NCI-H1417 (cell line): ENCODE measurements at regions not wholly inside any gene's neighbourhood (a gene's known extent, or its start where the extent isn't known, plus 50 kb on each side); places are given as distances from the start of the nearest gene placed in this dataset.

Source experiments
- DNase-seq, 3 experiments: peaks; one replicate each; lab custom pipeline; 2025; lab: John Stamatoyannopoulos, UW

DNA sequence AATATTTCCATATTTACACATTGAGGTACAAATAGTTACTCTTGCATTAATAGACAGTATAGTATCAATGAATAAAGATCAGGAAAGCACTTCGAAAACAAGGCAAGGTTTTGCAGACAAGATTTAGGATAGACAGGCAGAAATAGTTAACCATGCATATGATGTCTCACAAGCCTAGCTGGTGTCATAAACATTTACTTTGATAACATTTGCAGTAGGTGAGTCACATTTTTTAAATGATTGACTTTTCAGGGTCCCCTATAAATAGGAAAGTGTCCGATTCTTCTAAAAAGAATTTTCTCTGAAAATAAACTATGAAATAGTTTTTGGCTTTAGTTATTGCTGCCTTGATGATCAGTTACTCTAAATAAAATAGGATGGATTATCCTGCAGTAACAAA lies 162.1 kb downstream of the SNX18 start:
- DNase-seq = no peak

DNA sequence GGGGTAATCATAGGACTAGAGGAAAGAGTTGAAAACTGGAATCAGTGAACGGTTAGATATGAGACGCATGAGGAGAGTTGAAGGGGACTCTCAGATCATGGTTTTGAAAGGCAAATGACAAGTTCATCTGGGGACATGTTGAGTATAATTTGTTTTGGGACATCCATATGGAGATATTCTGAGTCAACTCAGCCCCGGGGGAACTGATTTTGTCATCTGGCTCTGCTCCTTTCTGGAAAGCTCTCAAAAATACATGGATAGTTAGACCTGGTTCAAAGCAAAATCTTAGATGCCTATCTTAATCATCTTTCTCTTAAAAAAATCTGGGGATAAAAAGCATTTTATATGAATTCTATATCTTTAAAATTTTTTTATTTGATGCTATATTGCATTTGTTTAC lies 161.2 kb downstream of the SNX18 start:
- DNase-seq = no peak

DNA sequence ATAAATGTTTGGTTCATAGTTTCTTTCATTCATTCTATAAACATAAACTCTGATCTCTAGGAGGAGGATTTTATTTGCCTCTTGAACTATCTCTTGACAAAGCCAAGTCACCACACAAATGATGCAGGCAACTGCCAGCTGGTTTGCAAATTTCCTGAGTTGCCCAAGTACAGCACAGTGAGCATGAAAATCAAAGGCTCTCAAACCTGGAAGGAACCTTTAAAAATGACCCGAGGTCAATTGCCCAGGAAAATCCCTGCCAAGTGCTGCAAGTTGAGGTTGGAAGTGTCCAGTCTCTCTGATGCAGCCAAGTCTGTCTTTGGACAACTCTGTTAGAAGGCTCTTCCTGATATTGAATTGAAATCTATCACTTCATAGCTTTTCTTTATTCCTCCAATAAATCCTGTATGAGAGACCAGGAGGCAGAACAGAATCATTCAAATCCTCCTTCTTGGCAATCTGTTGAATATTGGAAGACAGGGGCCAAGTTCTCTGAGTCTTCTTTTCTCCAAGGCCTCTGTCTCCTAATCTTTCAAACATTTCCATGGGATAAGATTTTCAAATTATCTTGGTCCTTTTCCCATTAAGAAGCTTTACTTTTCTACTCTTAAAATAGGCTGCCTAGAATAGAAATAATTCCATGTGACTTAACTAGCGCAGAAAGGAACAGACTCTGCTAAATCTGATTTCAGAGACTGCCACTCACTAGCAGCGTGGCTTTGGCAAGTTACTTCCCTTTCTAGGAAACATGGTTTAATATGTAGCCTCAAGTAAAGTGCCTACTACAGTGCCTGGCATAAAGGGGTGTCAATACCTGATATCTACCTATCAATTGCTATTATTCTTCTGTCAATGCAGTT lies 159.2 kb downstream of the SNX18 start:
- no peak for DNase-seq

DNA sequence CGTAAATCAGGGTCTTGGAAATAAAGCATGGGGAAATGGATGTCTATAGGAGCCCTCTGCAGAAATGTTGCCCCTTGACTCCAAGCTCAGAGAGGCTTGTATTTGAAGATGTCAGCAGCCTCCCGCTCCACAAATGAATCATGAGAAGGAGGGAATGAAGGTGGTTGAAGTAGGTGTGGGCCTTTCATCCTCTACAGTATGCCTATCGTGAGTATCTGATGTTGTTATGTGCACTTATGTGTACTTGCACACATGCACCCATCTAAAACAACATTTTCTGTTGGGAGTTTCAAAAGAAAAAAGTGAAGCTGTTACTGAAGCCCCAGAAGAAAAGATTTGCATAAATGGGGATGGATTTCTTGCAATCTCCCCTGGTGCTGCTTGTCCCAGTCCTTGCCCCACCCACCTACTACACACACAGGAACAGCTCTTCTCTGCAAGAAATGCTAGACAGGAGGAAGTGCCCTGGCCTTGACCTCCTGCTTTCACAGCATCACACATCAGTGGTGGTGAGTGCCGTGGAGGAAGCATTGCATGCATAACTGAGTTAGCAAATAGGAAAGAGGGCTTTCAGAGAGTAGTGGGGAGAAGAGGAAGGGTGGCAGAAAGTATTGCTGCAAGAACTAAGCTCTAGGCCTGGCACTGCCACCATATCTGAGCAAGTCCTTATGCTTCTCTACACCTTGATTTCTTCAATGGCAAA lies 156.1 kb downstream of the SNX18 start:
- DNase-seq = no peak

DNA sequence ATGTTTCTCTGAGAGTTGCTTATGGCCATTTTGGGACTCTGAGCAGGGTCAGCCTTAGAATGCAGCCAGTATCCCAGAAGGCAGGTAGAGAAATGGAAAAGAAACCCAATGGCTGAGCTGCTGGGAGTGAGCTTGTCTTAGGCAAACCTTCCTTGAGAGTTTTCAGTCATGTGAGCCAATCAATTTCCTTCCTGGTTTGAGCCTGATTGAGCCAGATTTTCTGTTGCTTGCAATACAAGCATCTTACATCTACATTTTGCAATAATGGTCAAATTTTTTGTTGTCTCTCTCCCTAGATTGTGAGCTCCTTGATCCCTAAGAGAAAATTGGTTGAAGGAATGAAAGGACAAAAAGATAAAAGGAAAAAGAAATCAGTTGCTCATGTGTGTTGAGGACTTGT lies 155.3 kb downstream of the SNX18 start:
- no peak for DNase-seq

DNA sequence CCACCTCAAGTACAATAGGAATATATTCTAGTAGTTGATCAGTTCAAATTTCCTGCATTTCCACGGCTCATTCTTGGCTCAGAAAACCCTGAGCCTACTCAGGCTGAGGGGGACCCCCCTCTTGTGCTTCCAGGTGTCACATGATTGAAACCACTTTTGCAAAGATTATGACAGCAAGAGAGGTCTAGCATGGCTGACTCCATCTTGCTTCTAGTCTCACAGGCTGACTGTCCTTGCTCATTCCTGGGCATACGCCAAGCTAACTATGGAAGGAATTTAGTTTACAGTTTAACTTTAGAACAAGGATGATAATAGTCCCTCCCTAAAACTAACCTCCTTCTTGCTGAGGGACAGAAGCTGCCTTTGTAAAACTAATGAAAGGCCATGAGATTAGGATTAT lies 154.1 kb downstream of the SNX18 start:
- no peak for DNase-seq

DNA sequence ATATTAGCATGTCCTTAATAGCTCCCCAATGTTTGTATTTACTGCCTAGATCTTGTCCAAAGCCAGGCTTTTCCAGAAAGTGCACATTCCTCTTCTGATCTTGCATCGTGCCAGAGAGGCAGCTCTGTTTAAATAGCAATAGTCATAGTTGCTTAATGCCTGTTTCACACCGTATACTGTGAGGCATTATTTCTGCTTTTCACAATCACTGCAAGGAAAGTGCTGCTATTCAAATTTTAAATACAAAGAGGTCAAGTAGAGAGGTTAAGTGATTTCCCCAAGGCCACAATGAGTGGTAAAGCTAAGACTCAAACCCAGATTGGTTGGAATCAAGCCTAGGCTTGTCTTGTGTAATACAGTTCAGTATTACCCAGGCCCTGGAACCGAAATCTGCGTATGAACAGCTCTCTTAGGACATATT lies 153.6 kb downstream of the SNX18 start:
- DNase-seq = no peak

DNA sequence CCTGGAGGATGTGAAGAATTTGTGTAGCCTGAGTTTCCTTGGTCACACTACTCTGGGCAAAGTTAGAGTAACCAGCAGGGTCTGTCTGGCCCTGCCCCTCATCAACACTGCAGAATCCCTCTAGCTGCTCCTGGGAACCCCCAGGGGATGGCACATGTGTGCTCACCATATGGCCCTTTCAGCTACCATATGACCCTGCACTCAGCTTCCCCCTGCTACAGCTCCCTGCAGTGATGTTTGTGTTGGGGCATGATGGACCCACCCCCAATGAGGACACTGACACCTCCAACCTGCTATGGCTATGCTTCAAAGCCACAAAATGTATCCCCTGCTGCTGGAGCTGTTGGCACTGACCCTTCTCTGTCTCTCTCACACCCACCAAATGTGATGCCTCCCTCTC lies 152.7 kb downstream of the SNX18 start:
- no peak for DNase-seq

DNA sequence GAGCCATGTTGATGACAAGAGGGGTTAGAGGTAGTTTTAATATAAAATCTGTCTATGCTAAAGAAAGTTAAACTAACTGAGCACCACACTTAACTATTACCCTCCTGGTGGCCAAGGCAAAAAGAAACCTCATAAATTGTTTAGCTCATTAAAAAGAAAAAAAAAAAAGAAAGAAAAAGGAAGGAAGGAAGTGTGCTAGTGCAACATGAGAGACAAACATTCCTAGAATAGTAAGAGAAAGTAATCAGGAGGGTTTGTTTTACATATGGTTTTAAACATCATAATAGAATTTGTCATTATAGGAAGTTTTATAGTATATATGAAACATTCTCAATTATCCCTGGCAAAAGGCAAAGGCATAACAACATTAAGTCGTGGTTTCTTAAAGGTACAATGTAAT lies 152.3 kb downstream of the SNX18 start:
- DNase-seq = no peak

DNA sequence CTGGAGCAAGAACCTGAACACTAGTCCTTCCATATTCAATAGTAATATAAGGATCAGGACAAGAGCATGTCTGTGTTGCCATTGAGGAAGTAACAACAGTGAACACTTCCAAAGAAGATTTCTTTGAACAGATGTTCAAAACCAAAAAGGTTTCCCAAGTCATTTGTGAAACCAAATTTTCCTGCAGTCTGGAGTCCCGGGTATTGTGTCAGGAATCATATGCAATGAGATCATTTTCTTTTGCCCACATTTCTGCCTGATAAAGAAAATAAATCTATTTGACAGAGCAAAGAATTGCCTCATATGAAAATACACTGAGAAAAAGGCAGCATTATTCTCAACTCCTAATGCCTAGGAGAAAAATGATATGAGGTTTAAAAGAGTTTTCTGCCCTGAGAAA lies 151.7 kb downstream of the SNX18 start:
- no peak for DNase-seq

DNA sequence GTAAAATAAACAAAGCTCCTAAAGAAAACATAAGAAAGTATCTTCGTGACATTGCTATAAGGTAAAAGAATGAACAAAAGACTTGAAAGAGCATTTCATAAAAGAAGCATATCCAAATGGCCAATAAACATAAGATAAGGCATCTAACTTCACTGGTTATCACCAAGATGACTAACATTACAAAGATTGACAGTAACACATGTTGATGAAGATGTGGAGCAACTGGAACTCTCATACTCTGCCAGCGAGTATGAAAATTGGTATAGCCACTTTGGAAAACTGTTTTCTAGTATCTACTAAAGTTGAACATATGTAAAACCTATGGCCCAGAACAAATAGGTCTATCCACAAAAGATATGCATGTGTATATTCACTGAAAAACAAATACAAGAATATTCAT lies 150.5 kb downstream of the SNX18 start:
- no peak for DNase-seq

DNA sequence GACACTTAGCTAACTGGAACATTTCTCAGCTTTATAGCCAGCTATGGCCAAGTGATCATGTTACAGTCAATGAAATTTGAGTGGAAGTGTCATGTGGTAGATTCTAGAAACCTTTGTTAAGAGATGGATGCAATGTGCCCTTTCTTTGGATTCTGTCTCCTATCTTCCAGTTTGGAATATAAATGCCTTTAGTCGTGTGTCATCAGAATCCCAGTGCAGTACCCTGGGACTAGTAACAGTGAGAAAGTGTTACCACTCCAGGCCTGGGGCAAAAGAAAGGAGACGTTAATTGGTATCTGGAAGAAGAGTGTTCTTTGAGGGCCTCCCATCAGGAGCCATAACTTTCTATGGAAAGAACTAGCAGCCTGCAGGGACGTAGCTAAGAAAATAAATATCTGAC lies 149.6 kb downstream of the SNX18 start:
- DNase-seq = no peak

DNA sequence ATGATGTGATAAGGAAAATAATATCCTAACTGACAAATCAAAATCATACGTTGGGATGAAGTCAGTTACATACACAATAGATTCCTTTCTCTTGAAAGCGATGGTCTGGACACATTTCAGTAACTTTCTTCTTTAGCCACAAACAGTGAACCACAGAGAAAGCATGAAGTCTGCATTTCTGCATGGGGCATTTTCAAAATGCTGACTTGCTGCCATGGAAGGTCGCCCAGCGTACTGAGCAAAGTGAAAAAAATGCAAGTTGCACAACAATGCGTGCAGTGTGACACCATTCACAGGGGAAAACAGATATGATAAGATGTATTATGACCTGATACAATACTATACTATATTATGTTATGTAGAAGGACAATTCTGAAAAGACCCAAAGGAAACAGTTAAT lies 146.3 kb downstream of the SNX18 start:
- no peak for DNase-seq

DNA sequence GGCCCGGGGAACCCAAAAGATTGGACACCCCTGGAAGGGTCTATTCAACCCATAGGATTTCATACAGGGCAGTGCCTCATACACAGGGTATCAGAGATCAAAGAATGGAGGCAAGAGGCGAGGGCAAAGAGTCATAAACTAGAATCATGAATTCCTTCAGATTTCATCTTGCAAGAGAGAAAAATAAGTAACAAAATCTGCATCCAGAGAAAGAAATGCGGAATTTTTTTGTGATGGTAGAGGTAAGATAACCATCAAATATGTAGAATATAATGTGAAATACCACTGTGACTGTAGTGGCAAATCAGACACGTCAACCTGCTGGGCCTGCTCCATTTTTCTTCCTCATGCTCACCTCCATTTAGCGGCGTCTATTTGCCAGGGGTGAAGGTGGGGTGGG lies 143.6 kb downstream of the SNX18 start:
- DNase-seq = no peak

DNA sequence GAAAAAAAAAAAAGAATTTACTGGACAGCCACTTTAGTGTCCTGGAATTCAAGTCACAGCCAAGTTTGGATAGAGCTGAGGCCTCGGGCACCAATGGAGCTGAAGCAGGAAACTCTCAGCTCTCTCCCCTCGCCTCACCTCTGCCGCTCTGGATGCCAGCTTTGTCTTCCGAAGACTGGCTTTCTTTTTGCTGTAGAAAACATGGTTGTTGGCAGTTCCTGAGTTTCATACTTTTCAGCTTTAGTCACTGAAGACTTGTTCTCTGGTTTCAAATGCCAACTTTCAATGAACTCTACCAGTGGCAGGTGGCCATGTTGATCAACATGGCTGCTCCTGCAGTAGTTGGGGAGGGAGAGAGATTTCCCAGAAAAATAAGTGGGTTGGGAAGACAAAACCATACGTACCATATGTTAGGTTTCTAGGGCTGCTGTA lies 142.2 kb downstream of the SNX18 start:
- no peak for DNase-seq

DNA sequence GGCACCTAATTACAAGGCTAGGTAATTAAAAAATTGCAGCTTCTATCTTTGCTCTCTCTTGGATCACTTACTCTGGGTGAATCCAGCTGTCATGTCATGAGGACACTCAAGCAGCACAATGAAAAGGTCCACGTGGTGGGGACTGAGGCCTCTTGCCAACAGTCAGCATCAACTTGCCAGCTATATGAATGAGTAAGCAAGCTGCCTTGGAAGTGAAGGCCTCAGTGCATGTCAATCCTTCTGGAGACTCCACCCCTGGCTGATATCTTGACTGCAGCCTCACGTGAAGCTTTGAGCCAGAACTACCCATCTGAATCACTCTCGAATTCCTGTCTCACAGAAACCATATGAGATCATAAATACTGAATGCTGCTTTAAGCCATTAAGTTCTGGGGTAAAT lies 140.5 kb downstream of the SNX18 start:
- peak in 2 of 3 experiments; percentile 0 to 19 for DNase-seq

DNA sequence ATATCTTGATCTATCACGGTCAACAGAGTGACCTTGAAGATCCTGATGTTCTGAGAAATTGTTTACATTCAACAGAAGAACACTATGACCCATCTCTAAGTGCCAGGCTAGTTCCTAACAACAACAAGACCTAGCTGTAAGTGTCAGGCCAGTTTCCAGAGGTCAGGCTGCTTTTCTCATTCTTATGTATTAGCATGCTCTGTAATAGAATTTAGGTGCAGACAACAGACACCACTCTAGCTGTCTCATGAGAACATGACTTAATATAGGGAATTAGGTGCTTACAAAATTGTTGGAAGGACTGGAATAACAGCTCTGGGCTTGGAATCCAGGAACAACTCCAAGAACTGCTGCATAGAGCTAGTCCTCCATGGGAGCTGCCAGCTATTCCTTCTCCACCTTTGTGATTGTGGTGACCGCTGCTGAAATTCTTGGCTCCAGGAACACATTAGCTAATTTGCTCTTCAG lies 138.7 kb downstream of the SNX18 start:
- DNase-seq = no peak

DNA sequence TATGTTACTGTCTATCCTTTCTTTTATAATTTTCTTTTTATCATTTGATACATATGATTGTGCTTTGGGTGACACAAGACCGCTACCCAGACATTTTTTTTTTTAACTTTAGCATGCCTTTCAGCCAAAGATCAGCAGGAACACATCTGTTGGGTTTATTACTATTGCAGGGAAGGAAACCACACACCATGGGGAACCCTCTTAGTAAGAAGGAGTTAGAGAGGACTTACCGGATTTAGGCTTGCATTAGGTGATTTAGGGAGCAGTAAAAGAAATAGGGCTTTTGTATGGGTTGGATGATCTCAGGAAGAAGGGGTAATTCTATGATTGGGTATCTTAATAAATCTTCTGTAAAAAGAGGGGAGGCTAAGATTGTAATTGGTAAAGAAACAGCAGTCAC lies 138.2 kb downstream of the SNX18 start:
- no peak for DNase-seq

DNA sequence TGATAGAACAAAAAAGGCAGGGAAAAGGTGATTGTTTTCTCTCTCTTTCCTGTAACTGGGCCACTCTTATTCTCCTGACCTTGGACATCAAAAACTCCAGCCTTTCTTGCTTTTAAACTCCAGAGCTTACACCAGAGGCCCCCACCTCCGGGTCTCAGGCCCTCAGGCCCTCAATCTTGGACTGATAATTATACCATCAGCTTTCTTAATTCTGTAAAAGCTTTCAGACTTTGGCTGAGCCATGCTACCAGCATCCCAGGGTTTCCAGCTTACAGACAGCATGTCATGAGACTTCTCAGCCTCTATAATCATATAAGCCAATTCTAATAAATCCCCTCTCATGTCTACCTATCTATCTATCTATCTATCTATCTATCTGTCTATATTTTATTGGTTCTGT lies 137.7 kb downstream of the SNX18 start:
- no peak for DNase-seq

DNA sequence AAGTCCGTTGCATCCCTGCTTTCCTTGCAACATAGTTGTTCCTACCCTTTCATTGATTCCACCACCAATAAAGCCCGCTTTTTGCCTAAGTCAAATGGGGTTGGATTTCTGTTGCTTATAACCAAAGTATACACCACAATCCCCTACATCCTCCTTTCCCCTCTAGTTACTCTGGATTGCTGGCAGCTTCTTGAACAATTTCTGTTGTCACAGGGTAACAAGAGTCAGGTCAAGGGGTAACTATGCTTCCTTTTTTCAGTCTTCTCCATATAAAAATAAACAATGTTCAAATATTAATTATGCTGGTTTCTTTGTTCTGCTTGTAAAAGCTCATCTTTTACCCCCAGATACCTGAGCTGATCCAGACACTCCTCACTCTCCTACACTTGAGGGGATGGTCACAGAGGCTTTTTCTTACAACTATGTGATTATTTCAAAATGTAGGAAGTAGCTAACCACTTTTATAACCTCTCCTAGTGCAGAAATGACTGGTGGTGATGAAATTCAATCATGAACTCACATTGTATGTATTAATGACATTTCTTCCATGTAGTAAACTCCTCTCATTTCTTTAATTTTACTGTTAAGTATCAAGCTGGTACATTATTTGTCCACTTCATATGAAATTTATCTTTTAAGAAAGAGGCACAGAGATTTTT lies 136.5 kb downstream of the SNX18 start:
- no peak for DNase-seq

DNA sequence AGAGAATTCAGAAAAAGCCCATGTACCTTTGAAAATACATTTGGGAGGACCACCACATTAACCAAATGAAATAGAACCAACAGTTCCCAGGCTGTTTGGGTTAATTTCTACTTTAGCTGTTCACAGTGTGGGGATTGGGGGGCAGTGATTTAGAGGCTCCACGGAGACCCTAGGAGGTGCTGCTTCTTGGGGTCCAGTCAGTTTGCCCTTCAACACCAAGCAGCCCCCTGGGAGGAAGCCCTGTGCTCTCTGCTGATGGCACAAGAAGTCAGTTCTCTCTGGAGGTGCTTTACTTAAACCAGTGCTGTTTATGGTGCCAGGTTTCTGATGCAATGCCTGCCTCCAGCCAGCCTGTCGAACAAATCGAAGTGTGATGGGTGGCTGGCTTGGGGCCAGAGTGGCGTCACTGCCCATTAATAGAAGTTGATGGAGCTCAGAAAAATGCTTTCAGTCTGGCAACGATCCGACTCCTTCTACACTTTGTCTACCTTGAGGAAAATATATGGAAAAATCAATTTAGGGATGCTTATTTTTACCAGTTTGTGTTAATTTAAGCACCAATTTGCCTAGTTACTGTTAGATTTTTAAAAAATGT lies 134.0 kb downstream of the SNX18 start:
- peak in 1 of 3 experiments; percentile 20 for DNase-seq

DNA sequence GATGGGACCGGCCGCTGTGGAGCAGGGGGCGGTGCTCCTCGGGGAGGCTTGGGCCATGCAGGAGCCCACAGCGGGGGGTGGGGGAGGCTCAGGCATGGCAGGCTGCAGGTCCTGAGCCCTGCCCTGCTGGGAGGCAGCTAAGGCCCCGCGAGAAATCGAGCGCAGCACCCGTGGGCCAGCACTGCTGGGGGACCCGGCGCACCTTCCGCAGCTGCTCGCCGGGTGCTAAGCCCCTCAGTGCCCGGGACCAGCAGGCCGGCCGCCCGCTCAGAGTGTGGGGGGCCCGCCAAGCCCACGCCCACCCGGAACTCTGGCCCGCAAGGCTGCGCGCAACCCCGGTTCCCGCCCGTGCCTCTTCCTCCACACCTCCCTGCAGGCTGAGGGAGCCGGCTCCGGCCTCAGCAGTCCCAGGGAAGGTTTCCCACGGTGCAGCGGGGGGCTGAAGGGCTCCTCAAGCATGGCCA lies 131.5 kb downstream of the SNX18 start:
- DNase-seq = no peak
